ENCODE measurements at regions not wholly inside any gene's neighbourhood (a gene's known extent, or its start where the extent isn't known, plus 50 kb on each side); places are given as distances from the start of the nearest gene placed in this dataset.
"Not testable (repeated sequence)": the region's sequence is repeated elsewhere in the genome, so short reads cannot be mapped to it uniquely, and the experiment has no call there.

DNA sequence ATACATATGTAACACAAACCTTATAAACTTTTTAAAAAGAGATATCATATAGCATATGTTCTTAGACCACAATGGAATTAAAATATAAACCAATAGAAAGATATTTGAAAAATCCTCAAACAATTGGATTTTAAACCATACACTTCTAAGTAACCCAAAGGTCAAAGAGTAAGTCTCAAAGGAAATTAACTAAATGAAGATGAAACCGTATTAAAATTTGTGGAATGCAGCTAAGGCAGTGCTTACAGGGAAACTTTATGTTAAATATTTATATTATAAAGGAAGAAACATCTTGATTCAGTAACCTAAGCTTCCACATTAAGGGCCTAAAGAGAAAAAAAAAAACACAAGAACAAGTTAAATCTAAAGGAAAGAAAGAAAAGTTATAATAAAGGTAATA is 966.1 kb downstream of the SLC4A3 start:
- no peaks in the 10 kb centered on the region for H4K20me1 ChIP-seq (ENCODE audit: insufficient read depth)
- H3K79me2 ChIP-seq (replicated peaks; ENCODE audit: insufficient read depth, low read length): no peaks in the 10 kb centered on the region
- no peaks in the 10 kb centered on the region for H3K27me3 ChIP-seq (ENCODE audit: insufficient read depth, low read depth, low read length)
- no peak overlapping the region for H3K4me3 ChIP-seq (ENCODE audit: low read length)
- H3K36me3 ChIP-seq (ENCODE audit: insufficient read depth, low read length): no peaks in the 10 kb centered on the region
- no peaks in the 10 kb centered on the region for H3K9me2 ChIP-seq (ENCODE audit: insufficient read depth, low read length)
- H3F3A ChIP-seq (ENCODE audit: insufficient read depth, low read length, poor library complexity, severe bottlenecking): no peaks in the 10 kb centered on the region
- H2AFZ ChIP-seq (ENCODE audit: low read depth, low read length): no peak overlapping the region
- TF ChIP-seq SMC3 (conservative IDR thresholded peaks at IDR 0.05; ENCODE audit: poor library complexity) (no peak), MXI1 (conservative IDR thresholded peaks at IDR 0.05; ENCODE audit: poor library complexity, severe bottlenecking) (no peak), POLR2AphosphoS5 (IDR thresholded peaks at IDR 0.05) (no peak), TAF1 (IDR thresholded peaks at IDR 0.05; ENCODE audit: low read depth) (no peak), EP300 (conservative IDR thresholded peaks at IDR 0.05; ENCODE audit: poor library complexity, severe bottlenecking) (no peak), EZH2 (IDR thresholded peaks at IDR 0.05; ENCODE audit: borderline replicate concordance, insufficient read depth, low read length, poor library complexity, severe bottlenecking) (no peak), RAD21 (conservative IDR thresholded peaks at IDR 0.05) (no peak)
- TF ChIP-seq, protein P1, sequence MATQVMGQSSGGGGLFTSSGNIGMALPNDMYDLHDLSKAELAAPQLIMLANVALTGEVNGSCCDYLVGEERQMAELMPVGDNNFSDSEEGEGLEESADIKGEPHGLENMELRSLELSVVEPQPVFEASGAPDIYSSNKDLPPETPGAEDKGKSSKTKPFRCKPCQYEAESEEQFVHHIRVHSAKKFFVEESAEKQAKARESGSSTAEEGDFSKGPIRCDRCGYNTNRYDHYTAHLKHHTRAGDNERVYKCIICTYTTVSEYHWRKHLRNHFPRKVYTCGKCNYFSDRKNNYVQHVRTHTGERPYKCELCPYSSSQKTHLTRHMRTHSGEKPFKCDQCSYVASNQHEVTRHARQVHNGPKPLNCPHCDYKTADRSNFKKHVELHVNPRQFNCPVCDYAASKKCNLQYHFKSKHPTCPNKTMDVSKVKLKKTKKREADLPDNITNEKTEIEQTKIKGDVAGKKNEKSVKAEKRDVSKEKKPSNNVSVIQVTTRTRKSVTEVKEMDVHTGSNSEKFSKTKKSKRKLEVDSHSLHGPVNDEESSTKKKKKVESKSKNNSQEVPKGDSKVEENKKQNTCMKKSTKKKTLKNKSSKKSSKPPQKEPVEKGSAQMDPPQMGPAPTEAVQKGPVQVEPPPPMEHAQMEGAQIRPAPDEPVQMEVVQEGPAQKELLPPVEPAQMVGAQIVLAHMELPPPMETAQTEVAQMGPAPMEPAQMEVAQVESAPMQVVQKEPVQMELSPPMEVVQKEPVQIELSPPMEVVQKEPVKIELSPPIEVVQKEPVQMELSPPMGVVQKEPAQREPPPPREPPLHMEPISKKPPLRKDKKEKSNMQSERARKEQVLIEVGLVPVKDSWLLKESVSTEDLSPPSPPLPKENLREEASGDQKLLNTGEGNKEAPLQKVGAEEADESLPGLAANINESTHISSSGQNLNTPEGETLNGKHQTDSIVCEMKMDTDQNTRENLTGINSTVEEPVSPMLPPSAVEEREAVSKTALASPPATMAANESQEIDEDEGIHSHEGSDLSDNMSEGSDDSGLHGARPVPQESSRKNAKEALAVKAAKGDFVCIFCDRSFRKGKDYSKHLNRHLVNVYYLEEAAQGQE (IDR thresholded peaks at IDR 0.05; ENCODE audit: borderline replicate concordance): no peak
- TF ChIP-seq, protein P2, sequence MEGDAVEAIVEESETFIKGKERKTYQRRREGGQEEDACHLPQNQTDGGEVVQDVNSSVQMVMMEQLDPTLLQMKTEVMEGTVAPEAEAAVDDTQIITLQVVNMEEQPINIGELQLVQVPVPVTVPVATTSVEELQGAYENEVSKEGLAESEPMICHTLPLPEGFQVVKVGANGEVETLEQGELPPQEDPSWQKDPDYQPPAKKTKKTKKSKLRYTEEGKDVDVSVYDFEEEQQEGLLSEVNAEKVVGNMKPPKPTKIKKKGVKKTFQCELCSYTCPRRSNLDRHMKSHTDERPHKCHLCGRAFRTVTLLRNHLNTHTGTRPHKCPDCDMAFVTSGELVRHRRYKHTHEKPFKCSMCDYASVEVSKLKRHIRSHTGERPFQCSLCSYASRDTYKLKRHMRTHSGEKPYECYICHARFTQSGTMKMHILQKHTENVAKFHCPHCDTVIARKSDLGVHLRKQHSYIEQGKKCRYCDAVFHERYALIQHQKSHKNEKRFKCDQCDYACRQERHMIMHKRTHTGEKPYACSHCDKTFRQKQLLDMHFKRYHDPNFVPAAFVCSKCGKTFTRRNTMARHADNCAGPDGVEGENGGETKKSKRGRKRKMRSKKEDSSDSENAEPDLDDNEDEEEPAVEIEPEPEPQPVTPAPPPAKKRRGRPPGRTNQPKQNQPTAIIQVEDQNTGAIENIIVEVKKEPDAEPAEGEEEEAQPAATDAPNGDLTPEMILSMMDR (IDR thresholded peaks at IDR 0.05; ENCODE audit: poor library complexity, severe bottlenecking): no peak
- no peak overlapping the region for H3K4me2 ChIP-seq (ENCODE audit: low read length)
- H3K9me3 ChIP-seq (ENCODE audit: low read length): no peaks in the 10 kb centered on the region
- no peak overlapping the region for H3K27ac ChIP-seq (ENCODE audit: low read length)
- H3K9ac ChIP-seq (ENCODE audit: low read length): no peak overlapping the region

DNA sequence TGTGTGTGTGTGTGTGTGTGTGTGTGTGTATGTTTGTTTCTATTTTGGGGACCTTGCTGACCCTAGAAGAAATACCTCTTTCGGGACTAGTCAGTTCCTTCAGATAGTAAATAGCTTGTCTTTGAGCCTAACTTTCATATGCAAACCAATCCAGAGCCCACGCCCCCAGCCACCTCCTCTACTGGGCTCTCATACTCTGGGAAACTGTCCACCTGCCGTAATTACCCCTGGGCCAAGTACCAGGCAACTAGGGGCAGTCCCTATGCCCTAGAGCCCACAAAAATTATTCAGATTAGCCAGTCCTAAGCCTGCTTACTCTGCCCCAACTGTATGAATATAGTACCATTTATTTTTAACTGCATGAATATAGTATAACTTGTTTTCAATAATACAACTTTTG is 970.4 kb downstream of the EPHA4 start:
- no peak overlapping the region for H3K9ac ChIP-seq (ENCODE audit: low read length)
- H3K4me3 ChIP-seq (ENCODE audit: low read length): no peak overlapping the region
- no peak overlapping the region for H3K27ac ChIP-seq (ENCODE audit: low read length)
- no peak overlapping the region for H3K4me2 ChIP-seq (ENCODE audit: low read length)
- no peak overlapping the region for H2AFZ ChIP-seq (ENCODE audit: low read depth, low read length)
- H3K36me3 ChIP-seq (ENCODE audit: insufficient read depth, low read length): no peaks in the 10 kb centered on the region
- no peaks in the 10 kb centered on the region for H3K79me2 ChIP-seq (replicated peaks; ENCODE audit: insufficient read depth, low read length)
- H3K9me2 ChIP-seq (ENCODE audit: insufficient read depth, low read length): no peaks in the 10 kb centered on the region
- H3K9me3 ChIP-seq (ENCODE audit: low read length): no peaks in the 10 kb centered on the region
- H3F3A ChIP-seq (ENCODE audit: insufficient read depth, low read length, poor library complexity, severe bottlenecking): no peaks in the 10 kb centered on the region
- no peaks in the 10 kb centered on the region for H3K27me3 ChIP-seq (ENCODE audit: insufficient read depth, low read depth, low read length)
- no peak for TF ChIP-seq POLR2AphosphoS5 (IDR thresholded peaks at IDR 0.05)
- TF ChIP-seq, protein P1 (IDR thresholded peaks at IDR 0.05; ENCODE audit: borderline replicate concordance): no peak
- no peak for TF ChIP-seq RAD21 (conservative IDR thresholded peaks at IDR 0.05)
- no peak for TF ChIP-seq EP300 (conservative IDR thresholded peaks at IDR 0.05; ENCODE audit: poor library complexity, severe bottlenecking)
- TF ChIP-seq EZH2 (IDR thresholded peaks at IDR 0.05; ENCODE audit: borderline replicate concordance, insufficient read depth, low read length, poor library complexity, severe bottlenecking): no peak
- TF ChIP-seq, protein P2 (IDR thresholded peaks at IDR 0.05; ENCODE audit: poor library complexity, severe bottlenecking): no peak
- TF ChIP-seq SMC3 (conservative IDR thresholded peaks at IDR 0.05; ENCODE audit: poor library complexity): no peak
- TF ChIP-seq MXI1 (conservative IDR thresholded peaks at IDR 0.05; ENCODE audit: poor library complexity, severe bottlenecking): no peak
- TF ChIP-seq TAF1 (IDR thresholded peaks at IDR 0.05; ENCODE audit: low read depth): no peak
- H4K20me1 ChIP-seq (ENCODE audit: insufficient read depth): no peaks in the 10 kb centered on the region

DNA sequence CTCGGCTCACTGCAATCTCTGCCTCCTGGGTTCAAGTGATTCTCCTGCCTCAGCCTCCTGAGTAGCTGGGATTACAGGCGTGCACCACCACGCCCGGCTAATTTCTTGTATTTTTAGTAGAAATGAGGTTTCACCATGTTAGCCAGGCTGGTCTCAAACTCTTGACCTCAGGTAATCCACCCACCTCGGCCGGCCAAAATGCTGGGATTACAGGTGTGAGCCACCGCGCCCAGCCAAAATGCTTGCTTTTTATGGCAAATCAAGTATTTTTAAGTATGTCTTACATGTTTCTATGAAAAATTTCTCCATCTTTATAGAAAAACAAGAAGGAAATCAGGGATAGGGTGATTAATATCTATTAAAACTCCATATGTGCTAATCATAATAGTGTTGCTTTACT is 959.1 kb downstream of the EPHA4 start:
- H3K9me3 ChIP-seq (ENCODE audit: low read length); H3K27ac ChIP-seq (ENCODE audit: low read length); H3K4me2 ChIP-seq (ENCODE audit: low read length); H3K36me3 ChIP-seq (ENCODE audit: insufficient read depth, low read length); H3F3A ChIP-seq (ENCODE audit: insufficient read depth, low read length, poor library complexity, severe bottlenecking); H2AFZ ChIP-seq (ENCODE audit: low read depth, low read length); H3K4me3 ChIP-seq (ENCODE audit: low read length); H3K79me2 ChIP-seq (replicated peaks; ENCODE audit: insufficient read depth, low read length); H3K27me3 ChIP-seq (ENCODE audit: insufficient read depth, low read depth, low read length); H3K9me2 ChIP-seq (ENCODE audit: insufficient read depth, low read length); H3K9ac ChIP-seq (ENCODE audit: low read length); H4K20me1 ChIP-seq (ENCODE audit: insufficient read depth): not testable (repeated sequence)
